MM.1S (cell line): ENCODE measurements at regions not wholly inside any gene's neighbourhood (a gene's known extent, or its start where the extent isn't known, plus 50 kb on each side); places are given as distances from the start of the nearest gene placed in this dataset.

Experiments
- EZH2 ChIP-seq: fragments of 300-600 bp; sonication (generic); optimal IDR thresholded peaks from 2 replicates; pipeline ENCODE3; 2017; ENCODE audit warnings: low read depth, mild to moderate bottlenecking, antibody characterized with exemption, low read length, mixed read lengths
- EZH2phosphoT487 ChIP-seq: fragments of 300-600 bp; sonication (generic); IDR thresholded peaks from 2 replicates; pipeline ENCODE4 v1.6.1; 2018; ENCODE audit warnings: antibody characterized with exemption, low read length
- TF ChIP-seq, protein P1 (sequence below): fragments of 300-600 bp; sonication (generic); IDR thresholded peaks from 2 replicates; pipeline ENCODE4 v1.5.1; 2016; ENCODE audit warnings: antibody characterized with exemption, low read length, mixed read lengths

DNA sequence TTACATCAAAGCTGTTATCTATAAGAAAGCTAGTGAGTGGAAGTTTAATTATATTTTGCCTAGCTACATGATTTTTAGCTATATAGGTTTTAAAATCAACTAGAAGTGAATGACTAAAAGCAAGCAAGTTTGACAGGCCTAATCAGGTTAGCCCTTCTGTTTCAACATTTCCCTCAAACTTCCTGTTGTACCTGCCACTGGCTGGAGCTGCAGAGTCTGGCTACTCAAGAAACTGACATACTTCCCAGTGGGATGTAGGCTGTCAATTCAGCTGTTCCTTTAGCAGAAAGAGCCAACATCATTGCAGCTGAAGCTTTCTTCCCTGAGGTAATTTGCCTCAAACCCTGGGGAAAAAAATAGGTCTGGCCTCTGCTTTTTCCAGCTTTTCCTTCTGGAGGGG is 87.1 kb upstream of the TNR start:
- TF ChIP-seq, protein P1, sequence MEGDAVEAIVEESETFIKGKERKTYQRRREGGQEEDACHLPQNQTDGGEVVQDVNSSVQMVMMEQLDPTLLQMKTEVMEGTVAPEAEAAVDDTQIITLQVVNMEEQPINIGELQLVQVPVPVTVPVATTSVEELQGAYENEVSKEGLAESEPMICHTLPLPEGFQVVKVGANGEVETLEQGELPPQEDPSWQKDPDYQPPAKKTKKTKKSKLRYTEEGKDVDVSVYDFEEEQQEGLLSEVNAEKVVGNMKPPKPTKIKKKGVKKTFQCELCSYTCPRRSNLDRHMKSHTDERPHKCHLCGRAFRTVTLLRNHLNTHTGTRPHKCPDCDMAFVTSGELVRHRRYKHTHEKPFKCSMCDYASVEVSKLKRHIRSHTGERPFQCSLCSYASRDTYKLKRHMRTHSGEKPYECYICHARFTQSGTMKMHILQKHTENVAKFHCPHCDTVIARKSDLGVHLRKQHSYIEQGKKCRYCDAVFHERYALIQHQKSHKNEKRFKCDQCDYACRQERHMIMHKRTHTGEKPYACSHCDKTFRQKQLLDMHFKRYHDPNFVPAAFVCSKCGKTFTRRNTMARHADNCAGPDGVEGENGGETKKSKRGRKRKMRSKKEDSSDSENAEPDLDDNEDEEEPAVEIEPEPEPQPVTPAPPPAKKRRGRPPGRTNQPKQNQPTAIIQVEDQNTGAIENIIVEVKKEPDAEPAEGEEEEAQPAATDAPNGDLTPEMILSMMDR, result no peak
- no peak for TF ChIP-seq EZH2
- no peak for TF ChIP-seq EZH2phosphoT487
